Inferior parietal cortex (tissue), 1 donor: ENCODE measurements at regions not wholly inside any gene's neighbourhood (a gene's known extent, or its start where the extent isn't known, plus 50 kb on each side); places are given as distances from the start of the nearest gene placed in this dataset.

Experiments used
- DNase-seq: peaks from one replicate; pipeline ENCODE4 v3.0.0-alpha.2; 2016; ENCODE audit errors: extremely low spot score

DNA sequence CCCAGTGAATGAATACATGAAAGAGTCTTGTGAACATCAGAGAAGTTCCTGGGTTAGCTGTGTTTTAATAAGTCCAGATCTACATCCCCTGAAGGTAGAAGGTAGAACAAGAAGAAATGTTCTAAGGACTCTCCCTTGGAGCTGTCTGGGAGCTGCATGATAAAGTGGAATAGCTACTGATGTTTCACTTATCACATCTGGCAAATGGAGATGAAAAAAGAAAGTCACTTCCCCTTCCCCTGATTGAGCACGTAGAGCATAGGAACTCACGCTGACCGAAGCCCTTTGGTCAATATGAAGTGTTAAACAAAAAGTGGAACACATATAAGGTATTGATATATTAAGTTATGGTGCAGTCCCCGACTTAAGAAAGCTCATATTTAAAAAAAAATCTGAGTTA is 53.2 kb upstream of the PARP1 start:
- DNase-seq = no peak

DNA sequence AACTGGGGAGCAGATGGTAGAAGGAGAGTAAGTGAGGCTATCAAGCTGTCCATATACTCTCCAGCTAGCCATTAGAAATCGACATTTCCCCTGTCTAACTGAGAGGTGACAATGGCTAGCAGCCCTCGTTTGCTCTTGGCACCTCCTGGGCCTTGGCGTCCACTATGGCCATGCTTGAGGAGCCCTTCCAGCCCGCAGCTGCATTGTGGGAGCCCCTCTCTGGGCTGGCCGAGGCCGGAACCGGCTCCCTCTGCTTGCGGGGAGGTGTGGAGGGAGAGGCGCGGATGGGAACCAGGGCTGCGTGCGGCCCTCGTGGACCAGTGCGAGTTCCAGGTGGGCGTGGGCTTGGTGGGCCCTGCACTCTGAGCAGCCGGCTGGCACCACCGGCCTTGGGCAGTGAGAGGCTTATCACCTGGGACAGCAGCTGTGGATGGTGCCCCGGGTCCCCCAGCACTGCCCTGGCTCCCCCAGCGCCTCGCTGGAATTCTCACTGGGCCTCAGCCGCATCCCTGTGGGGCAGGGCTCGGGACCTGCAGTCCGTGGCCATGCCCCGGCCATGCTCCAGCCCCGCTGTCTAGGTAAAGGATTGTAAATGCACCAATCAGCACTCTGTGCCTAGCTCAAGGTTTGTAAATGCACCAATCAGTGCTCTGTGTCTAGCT is 56.2 kb upstream of the PARP1 start:
- DNase-seq = no peak

DNA sequence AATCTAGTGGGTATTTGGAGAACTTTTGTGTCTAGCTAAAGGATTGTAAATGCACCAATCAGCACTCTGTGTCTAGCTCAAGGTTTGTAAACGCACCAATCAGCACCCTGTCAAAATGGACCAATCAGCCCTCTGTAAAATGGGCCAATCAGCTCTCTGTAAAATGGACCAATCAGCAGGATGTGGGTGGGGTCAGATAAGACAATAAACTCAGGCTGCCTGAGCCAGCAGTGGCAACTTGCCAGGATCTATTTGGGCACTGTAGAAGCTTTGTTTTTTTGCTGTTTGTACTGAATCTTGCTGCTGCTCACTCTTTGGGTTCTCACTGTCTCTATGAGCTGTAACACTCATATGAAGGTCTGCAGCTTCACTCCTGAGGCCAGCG is 56.7 kb upstream of the PARP1 start:
- peak; percentile 53 for DNase-seq

DNA sequence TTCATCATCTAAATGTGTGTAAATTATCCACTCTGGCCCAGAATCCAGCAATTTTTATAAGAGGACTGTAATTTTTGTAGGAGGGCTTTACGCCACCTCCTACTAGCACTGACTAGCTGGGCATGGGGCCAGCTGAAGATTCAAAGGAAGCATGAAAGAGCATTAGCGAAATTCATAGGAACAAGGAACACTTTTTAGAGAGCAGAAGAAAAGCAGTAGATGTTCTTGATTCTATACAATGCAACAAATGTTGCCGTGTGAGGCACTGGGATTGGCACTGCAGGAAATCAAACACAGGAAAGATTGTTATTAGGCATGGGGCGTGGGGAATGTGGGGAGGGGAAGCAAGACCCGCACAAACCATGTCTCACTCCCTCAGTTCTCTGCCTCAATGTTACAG is 58.4 kb upstream of the PARP1 start:
- DNase-seq = peak; percentile 72

DNA sequence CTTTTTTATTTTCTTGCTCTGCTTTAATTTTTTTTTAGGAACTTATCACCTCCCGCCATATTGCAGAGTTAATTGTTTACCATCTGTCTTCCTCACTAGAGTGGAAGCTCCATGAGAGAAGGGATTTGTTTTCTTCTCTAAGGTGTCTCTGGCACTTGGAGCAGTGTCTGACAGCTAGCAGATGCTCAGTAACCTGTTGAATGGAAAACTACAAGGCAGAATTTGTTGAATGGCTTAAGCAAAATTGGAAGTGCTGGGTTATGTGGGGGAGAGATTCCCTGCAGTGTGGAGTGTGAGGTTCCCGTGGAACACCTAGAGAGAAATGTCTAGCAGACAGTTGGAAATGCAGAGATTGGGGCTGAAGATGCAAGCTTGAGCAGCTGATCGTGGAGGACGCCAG is 59.5 kb upstream of the PARP1 start:
- no peak for DNase-seq

DNA sequence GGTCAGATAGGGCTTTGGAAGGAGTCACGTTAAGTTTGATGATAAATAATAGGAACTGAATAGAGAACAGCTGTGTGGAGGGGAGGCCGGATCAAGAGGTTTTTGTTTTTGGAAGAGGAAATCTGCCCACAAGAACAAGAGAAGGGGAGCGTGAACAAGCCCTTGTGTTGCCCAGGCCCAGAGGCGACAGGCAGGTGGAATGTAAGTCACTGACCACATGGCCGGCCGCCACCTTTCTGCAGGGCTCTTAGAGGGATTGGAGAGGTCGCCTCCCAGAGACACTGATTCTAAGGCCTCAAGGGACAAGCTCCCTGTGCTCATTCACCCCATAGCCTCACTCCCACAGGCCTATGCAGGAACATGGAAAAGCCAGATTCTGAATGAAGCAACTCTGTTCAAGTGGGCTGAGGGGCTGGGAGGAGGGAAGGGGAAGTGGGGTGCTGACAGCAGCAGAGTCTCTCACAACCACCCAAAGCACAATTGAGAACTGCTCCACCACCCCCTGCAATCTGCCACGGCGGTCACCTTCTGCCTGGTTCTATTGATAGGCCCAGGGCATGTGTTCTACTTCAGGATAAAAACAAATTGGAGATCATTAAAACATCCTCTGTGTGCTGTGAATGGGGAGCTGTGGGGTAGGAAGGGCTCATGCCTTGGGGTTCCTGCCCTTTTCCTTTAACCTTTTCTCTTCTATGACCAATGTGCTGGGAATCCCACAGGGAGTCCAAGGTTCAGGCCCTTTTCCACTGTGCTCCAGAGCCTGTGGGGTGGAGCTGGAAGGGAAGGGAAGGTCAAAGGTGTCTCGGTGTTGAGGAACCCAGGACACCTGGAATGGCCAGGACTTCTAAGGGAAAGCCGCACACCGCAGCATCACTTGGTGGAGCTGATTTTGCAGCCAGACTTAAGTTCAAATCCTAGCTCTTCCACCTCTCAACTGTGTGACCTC is 63.3 kb upstream of the PARP1 start:
- DNase-seq = no peak

DNA sequence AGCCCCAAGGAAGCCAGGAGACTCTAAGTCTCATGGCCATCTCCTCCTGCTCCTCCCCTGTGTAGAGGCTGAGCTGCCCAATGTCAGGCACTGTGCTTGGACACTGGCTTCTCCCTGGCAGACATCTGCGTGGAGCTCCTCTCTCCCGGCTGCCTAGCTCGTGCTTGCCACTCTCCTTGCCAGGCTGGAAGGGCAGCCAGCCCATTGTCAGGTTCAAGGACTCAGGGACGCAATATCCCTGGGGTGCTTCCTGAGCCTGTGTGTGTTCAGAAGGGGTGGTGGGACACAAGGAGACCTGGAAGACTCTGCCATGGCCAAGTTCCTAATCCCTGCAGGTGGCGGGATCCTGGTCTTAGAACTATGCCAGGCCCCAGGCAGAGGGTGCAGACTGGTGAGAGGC is 65.4 kb upstream of the PARP1 start:
- DNase-seq = no peak

DNA sequence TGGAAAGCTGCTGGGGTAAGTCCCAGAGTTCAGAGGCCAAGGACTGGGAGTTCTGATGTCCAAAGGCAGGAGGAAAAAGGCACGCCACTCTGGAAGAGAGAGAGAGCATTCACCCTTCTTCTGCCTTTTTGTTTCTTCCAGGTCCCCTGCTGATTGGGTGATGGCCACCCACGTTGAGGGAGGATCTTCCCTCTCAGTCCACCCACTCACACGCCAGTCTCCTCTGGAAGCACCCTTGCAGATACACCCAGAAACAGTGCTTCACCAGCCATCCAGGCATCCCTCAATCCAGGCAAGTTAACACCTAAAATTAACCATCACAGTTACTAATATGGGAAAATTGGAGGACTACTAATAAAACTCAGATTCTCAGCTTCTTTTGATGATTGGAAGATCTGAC is 66.1 kb upstream of the PARP1 start:
- no peak for DNase-seq

DNA sequence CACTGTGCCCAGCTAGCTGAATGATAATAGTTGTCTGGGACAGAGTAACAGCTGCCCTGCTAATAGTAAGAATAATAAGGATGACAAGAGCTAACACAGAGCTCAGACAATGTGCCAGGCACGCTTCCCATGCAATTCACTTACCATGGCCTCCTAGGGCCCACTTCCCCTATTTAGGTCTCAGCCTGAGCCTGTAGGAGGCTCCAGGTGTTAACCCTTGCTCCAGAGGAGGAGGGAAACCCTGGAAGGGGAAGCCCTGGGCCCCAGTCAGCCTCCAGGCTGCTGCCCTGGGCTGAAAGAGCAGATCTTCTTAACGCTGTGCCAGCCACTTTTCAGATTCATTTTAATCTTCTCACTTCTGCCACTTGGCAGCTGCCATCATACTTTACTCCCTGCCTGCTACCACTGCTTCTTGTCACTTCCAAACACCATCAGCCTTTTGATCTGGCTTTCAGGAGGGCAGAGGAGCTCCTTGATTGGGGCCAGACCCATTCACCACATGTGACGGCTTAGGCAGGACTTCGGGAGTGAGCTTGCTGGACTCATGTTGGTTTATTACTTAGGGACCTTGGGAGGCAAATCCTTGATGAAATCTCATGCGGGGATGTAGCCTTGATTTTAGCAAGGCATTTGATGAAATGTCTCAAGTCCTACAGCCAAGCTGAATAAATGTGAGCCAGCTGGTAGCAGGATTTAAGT is 66.7 kb upstream of the PARP1 start:
- no peak for DNase-seq

DNA sequence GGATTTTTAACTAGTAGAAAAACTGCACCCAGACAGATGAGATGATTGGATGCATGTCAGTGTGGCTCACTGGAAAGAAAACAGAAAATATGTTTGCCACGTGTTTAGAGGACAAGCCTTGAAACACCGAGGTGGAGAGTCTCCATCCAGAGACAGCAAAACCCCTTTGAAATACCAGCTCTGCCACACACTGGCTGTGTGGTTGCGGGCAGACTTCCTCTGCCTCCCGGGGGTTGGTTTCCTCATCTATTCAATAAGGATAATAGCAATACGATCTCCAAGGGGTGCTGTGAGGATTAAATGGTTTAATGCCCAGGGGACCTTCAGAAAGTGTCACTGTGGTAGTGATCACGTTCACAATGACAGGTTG is 67.2 kb upstream of the PARP1 start:
- no peak for DNase-seq

DNA sequence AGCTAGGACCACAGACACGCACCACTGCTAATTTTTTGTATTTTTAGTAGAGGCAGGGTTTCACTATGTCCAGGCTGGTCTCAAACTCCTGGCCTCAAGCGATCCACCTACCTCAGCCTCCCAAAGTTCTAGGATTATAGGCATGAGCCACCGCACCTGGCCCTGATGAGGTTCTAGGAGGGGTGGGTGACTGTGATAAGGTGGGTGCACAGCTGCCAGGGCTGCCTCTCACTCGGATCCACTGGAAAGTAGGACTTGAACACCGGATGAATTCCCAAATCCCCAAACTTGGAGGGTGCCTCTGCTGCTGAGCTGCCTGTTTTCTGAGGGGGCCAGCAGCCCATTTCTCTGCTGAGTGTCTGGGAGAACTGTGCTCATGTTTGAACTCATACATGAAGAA is 68.2 kb upstream of the PARP1 start:
- DNase-seq = no peak

DNA sequence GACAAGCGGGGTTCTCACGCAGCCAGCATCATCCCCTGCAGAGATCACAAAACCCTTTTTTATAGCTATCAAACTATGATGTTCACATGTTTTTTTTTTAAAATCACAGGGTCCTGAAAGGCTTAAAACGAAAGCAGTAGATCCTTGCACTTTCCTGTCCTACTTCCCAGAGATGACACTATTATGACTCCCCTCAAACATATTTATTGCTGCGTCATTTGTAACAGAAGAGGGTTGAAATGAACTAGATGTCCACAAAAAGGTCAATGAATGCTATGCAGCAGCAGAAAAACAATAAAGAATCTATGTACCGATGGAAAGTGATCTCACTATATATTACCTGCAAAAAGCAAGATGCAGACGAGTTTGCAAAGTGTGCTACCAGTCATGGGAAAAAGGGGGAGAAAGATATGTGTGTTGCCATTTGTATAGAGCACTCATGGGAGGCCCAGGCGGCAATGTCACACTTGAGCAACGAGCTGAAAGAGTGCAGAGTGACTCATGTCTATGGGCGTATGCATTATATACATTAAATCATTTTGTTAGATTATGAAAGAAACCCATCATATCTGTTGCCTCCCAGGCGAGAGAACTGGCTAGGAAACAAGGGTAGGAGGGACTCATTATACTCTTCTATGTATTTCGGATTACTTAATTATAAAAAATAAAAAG is 68.9 kb upstream of the PARP1 start:
- no peak for DNase-seq

DNA sequence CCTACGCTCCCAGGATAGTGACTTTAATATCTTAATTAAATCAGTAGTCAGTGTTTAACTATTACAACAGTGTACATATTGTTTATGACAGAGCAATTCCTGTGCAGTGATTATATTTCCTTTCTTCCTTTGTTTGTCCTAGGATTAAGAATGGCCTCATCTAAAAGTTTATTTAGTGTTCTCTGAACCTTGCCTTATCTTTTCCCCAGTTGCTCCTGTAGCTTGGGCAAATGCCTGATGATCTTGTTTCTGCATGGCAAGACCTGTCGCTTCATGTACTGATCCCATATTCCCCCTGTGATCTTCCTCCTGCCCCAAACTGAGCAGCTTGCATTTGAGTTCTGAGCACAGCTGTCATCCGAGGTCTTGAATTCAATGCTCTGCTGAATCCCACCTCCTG is 69.1 kb upstream of the STUM start:
- no peak for DNase-seq

DNA sequence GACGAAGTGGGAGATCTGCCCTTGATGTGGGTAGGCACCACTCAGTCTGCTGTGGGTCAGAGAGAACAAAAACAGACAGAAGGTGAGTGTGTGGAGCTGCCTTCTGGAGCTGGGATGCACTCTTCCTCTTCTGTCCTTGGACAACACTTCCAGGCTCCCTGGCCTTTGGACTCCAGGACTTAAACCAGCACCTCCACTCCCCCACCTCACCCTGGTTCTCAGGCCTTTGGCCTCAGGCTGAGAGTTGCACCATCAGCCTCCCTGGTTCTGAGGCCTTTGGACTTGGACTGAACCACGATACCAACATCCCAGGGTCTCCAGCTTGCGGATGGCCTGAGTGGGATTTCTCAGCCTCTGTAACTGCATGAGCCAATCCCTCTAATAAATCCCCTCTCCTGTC is 68.1 kb upstream of the STUM start:
- DNase-seq = no peak

DNA sequence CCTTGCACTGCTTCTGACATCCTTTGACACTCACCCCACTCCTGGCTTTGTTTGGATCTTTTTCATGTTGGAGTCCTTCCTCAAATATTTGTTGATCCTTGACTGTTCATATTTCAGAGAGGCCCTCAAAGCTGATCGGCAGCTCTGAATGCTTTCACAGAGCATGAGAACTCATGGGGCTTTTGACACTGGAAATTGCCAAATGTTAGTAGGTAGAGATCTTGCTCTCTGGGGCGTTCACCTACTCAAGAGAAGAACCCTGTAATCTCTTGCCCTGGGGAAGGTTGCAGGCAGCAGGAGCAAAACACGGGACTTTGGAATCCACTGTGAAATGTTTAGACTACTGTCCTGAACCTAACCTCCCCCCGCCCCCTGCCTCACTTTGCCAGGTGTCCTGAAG is 67.4 kb upstream of the STUM start:
- DNase-seq = no peak

DNA sequence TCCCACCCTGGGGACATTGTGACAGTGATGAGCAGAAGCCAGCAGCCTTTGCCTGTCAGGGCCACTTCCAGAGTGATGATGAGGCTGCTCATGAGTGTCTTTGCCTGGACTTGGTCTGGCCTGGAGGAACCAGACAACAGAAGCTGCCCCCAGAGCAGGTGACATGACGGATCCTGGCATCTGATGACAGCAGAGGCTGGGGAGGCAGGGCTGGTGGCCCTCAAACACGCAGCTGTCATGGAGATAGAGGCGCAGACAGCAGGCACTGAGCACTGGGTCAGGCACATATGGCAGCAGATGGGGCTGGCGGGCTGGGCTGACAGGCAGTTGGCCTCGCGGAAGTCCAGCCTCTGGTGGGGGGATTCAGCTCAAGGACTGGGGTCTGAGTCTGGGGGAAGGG is 66.4 kb upstream of the STUM start:
- DNase-seq = no peak

DNA sequence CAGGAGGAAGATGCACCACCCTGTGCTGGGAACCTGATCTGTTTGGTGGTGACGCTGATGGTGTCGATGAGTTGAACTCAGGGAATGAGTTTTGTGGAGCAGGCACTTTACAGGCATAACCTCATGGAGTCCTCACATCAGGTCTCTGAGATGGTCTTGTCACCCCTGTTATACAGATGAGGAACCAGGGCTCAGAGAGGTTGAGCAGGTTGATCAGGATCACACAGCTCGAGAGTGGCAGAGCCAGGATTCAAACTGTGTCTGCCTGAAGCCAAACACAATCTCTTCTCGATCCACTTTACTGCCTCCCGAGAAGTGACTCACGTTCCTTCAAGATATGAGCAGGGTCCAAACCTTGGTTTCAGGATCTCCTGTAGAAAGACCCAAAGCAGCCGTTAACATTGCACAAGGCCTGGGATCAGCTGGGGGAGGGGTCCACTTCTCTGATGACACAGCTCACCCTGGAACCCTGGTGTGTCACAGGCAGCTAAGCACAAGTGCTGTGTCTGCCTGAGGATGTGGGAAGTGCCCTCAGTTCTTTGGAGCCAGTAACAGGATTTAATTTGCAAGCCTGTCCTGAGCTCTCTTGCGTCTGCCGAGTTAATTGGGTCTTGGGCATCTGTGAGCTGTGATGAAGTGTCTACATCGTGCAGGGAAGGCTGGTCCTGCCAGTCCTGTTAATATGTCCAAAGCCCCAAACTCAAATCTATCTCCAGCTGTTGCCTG is 65.4 kb upstream of the STUM start:
- no peak for DNase-seq

DNA sequence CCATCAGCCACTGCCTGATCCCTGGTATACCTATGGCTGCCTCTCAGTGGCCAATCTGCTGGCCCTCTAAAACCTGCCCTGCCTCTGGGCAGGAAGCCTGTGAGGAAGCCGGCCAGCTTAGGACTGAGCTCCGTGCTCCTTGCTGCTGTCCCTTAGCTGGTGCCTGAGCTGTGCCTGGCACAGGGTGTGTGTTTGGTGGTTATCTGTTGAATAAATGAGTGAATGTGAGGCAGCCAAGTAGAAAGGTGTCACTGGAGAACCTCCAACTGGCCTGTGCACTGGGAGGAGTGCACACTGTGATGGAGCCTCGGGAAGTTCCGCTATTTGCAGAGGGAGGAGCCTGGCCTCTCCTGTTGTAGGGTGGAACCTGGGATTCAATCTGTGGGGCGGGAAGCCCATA is 63.4 kb upstream of the STUM start:
- no peak for DNase-seq

DNA sequence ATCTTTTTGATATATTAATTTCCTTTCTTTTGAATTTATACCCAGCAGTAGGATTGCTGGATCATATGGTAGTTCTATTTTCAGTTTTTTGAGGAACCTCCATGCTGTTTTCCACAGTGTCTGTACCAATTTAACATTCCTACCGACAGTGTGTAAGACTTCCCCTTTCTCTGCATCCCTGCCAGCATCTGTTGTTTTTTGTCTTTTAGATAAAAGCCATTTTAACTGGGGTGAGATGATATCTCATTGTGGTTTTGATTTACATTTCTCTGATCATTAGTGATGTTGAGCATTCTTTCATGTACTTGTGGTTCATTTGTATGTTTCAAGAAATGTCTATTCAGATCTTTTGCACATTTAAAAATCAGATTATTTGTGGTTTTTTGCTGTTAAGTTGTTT is 62.4 kb upstream of the STUM start:
- DNase-seq = no peak

DNA sequence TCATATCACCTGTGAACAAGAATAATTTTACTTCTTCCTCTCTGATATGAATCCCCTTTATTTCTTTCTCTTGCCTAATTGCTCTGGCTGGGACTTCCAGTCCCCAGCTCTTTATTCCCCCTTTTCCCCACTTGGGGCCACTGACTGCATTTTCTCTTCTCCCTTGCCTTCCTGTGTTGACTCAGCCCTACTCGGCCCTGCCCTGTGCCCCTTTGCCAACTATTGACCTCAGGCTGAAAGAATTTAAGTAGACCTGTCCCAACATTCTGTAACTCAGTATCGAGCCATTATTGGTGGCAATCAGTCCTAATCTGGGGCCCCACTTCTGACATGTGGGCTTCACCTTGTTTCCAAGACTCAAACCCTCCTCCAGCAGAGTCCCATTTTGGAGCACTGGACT is 60.6 kb upstream of the STUM start:
- DNase-seq = no peak

DNA sequence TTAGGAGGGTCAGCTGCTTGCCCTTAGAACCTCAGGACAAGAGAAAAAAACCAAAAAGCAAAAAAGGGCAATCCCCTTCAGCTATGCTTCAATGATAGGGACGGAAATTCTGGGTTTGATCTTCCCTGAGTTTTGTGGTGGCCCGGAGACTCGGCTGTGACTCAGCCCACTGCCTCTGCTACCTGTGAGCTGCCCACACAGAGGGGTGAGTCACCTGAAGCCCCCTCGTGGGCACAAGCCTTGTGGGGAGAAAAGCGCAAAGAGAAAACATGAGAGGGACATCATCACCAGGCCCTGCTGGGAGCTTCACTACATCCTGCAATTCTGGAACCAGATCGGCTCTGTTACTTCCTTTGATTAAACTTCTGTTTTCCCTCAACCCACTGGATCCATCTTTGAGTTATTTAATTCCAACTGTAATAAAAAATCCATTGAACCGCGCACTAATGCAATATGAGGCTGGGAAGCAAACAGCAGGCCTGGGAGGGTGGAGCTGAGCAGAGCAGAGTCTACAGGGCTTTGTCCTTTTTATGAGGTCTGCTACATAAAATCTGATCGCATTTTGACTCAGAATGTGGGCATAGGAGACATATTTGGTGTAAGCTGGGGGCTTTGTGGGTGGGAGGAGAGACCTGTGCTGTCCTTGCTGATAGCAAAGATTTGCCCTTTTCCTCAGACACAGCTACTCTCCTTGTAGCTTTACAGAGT is 58.7 kb upstream of the STUM start:
- DNase-seq = no peak
